Lung microvascular endothelial cell (primary cell): ENCODE measurements at regions not wholly inside any gene's neighbourhood (a gene's known extent, or its start where the extent isn't known, plus 50 kb on each side); places are given as distances from the start of the nearest gene placed in this dataset.

Source experiments
- DNase-seq, 2 donors: peaks; one replicate each; pipeline versions ENCODE4 v3.0.0 to v3.0.0-alpha.2; 2010; ENCODE audit warnings: low read depth in 2 of 2

DNA sequence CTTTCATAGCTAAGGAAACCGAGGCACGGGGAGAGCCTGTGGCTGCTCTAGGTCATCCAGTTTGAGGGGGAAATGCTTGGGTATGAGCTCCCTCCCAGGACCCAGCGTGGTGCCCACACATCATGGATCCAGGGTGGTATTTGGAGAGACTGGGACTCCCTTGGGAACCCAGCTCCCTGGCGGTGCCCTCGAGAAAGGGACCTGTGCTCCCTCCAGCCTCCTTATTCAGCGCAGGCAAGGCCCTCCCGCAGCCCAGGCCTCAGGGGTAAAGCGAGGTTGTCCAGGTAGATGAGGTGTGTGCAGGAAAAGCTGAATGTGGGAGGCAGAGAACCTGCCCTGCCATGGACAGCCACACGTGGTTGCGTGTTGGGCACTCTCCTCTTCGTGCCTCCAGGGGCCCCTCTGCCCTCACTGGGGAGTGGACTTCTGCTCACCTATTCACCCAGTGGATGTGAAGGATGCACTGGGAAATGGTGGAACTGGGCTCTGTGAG lies 53.8 kb upstream of the GPR78 start:
- DNase-seq: no peak

DNA sequence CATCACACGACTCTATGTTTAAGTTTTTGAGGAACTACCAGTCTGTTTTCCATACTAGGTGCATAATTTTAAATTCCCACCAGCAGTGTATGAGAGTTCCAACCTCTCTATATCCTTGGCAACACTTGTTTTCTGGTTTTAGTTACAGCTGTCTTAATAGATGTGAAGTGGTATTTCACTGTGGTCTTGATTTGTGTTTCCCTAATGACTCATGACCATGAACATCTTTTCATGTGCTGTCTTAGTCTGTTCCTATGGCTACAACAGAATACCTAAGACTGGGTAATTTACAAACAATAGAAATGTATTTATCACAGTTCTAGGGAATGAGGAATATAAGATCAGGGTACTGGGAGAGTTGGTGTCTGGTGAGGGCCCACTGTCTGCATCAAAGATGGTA lies 51.5 kb upstream of the GPR78 start:
- peak in 1 of 2 donors; percentile 38 for DNase-seq
